CD4-positive, alpha-beta T cell treated with Interferon gamma for 1 hour (primary cell): ENCODE measurements at regions not wholly inside any gene's neighbourhood (a gene's known extent, or its start where the extent isn't known, plus 50 kb on each side); places are given as distances from the start of the nearest gene placed in this dataset.
"Not testable (repeated sequence)": the region's sequence is repeated elsewhere in the genome, so short reads cannot be mapped to it uniquely, and the experiment has no call there.

Experiments used
- DNase-seq: peaks from one replicate; pipeline ENCODE4 v3.0.0-alpha.2; 2020

GRCh38 chr15:30842798-30843472 lies 60.8 kb upstream of the FAN1 start:
- peak; percentile 32 for DNase-seq

- not testable (repeated sequence) for DNase-seq
Observed at GRCh38 chr15:30845536-30845935, 58.2 kb upstream of the FAN1 start.
